ENCODE measurements at regions not wholly inside any gene's neighbourhood (a gene's known extent, or its start where the extent isn't known, plus 50 kb on each side); places are given as distances from the start of the nearest gene placed in this dataset.

- Mint-ChIP-seq H3K36me3 (ENCODE audit: low read depth) (no peaks in the 10 kb centered on the region), H3K4me1 (ENCODE audit: low read depth) (no peaks in the 10 kb centered on the region), H3K9me3 (no peaks in the 10 kb centered on the region), H3K4me3 (no peak overlapping the region), H3K27me3 (ENCODE audit: insufficient read depth) (no peaks in the 10 kb centered on the region), H3K27ac (no peak overlapping the region)
- no peak for DNase-seq (ENCODE audit: low spot score)
- intact Hi-C loops (cut with micrococcal nuclease), result no loop called here
Measured at GRCh38 chr4:162456106-162456505, 292.3 kb upstream of the FSTL5 start.

- no peaks in the 10 kb centered on the region for H3K36me3 Mint-ChIP-seq (ENCODE audit: low read depth)
- no peaks in the 10 kb centered on the region for H3K27me3 Mint-ChIP-seq (ENCODE audit: insufficient read depth)
- no peak overlapping the region for H3K4me3 Mint-ChIP-seq
- no peak for DNase-seq (ENCODE audit: low spot score)
- H3K4me1 Mint-ChIP-seq (ENCODE audit: low read depth), result no peaks in the 10 kb centered on the region
- H3K27ac Mint-ChIP-seq, result no peak overlapping the region
- no peaks in the 10 kb centered on the region for H3K9me3 Mint-ChIP-seq
- intact Hi-C loops (cut with micrococcal nuclease), result no loop called here
Measured at GRCh38 chr4:162450531-162451035, 286.8 kb upstream of the FSTL5 start.

GRCh38 chr4:162443510-162443909, 279.7 kb upstream of the FSTL5 start:
- no peak overlapping the region for H3K27ac Mint-ChIP-seq
- DNase-seq (ENCODE audit: low spot score), result no peak
- intact Hi-C loops (cut with micrococcal nuclease), result no loop called here
- no peaks in the 10 kb centered on the region for H3K9me3 Mint-ChIP-seq
- H3K4me1 Mint-ChIP-seq (ENCODE audit: low read depth), result no peaks in the 10 kb centered on the region
- no peaks in the 10 kb centered on the region for H3K27me3 Mint-ChIP-seq (ENCODE audit: insufficient read depth)
- no peaks in the 10 kb centered on the region for H3K36me3 Mint-ChIP-seq (ENCODE audit: low read depth)
- H3K4me3 Mint-ChIP-seq, result no peak overlapping the region

GRCh38 chr4:162442128-162442527, 278.3 kb upstream of the FSTL5 start:
- no peaks in the 10 kb centered on the region for H3K27me3 Mint-ChIP-seq (ENCODE audit: insufficient read depth)
- no peak overlapping the region for H3K27ac Mint-ChIP-seq
- H3K4me3 Mint-ChIP-seq, result no peak overlapping the region
- H3K4me1 Mint-ChIP-seq (ENCODE audit: low read depth), result no peaks in the 10 kb centered on the region
- H3K9me3 Mint-ChIP-seq, result no peaks in the 10 kb centered on the region
- intact Hi-C loops (cut with micrococcal nuclease), result no loop called here
- no peak for DNase-seq (ENCODE audit: low spot score)
- no peaks in the 10 kb centered on the region for H3K36me3 Mint-ChIP-seq (ENCODE audit: low read depth)

- Mint-ChIP-seq H3K27ac (no peak overlapping the region), H3K9me3 (no peaks in the 10 kb centered on the region), H3K4me1 (ENCODE audit: low read depth) (no peaks in the 10 kb centered on the region), H3K36me3 (ENCODE audit: low read depth) (no peaks in the 10 kb centered on the region), H3K4me3 (no peak overlapping the region), H3K27me3 (ENCODE audit: insufficient read depth) (no peaks in the 10 kb centered on the region)
- intact Hi-C loops (cut with micrococcal nuclease), result no loop called here
- no peak for DNase-seq (ENCODE audit: low spot score)
Measured at GRCh38 chr4:162422312-162422711, 258.5 kb upstream of the FSTL5 start.

- no peak for DNase-seq (ENCODE audit: low spot score)
- H3K36me3 Mint-ChIP-seq (ENCODE audit: low read depth), result no peaks in the 10 kb centered on the region
- H3K27me3 Mint-ChIP-seq (ENCODE audit: insufficient read depth), result no peaks in the 10 kb centered on the region
- H3K9me3 Mint-ChIP-seq, result no peaks in the 10 kb centered on the region
- no peak overlapping the region for H3K27ac Mint-ChIP-seq
- no peaks in the 10 kb centered on the region for H3K4me1 Mint-ChIP-seq (ENCODE audit: low read depth)
- intact Hi-C loops (cut with micrococcal nuclease), result no loop called here
- no peak overlapping the region for H3K4me3 Mint-ChIP-seq
Measured at GRCh38 chr4:162410854-162411253, 247.1 kb upstream of the FSTL5 start.

- Mint-ChIP-seq H3K9me3 (no peaks in the 10 kb centered on the region), H3K27me3 (ENCODE audit: insufficient read depth) (no peaks in the 10 kb centered on the region), H3K4me3 (no peak overlapping the region), H3K4me1 (ENCODE audit: low read depth) (no peaks in the 10 kb centered on the region), H3K27ac (no peak overlapping the region), H3K36me3 (ENCODE audit: low read depth) (no peaks in the 10 kb centered on the region)
- no peak for DNase-seq (ENCODE audit: low spot score)
- intact Hi-C loops (cut with micrococcal nuclease), result no loop called here
Measured at GRCh38 chr4:162409048-162409447, 245.2 kb upstream of the FSTL5 start.

GRCh38 chr4:162408309-162408708, 244.5 kb upstream of the FSTL5 start:
- Mint-ChIP-seq H3K4me1 (ENCODE audit: low read depth) (no peaks in the 10 kb centered on the region), H3K36me3 (ENCODE audit: low read depth) (no peaks in the 10 kb centered on the region), H3K27me3 (ENCODE audit: insufficient read depth) (no peaks in the 10 kb centered on the region), H3K27ac (no peak overlapping the region), H3K4me3 (no peak overlapping the region), H3K9me3 (no peaks in the 10 kb centered on the region)
- no peak for DNase-seq (ENCODE audit: low spot score)
- intact Hi-C loops (cut with micrococcal nuclease), result no loop called here

GRCh38 chr4:162406637-162407365, 243.0 kb upstream of the FSTL5 start:
- no peaks in the 10 kb centered on the region for H3K9me3 Mint-ChIP-seq
- no peak overlapping the region for H3K27ac Mint-ChIP-seq
- H3K4me3 Mint-ChIP-seq, result no peak overlapping the region
- no peaks in the 10 kb centered on the region for H3K4me1 Mint-ChIP-seq (ENCODE audit: low read depth)
- no peak for DNase-seq (ENCODE audit: low spot score)
- H3K36me3 Mint-ChIP-seq (ENCODE audit: low read depth), result no peaks in the 10 kb centered on the region
- intact Hi-C loops (cut with micrococcal nuclease), result no loop called here
- H3K27me3 Mint-ChIP-seq (ENCODE audit: insufficient read depth), result no peaks in the 10 kb centered on the region

- H3K9me3 Mint-ChIP-seq, result no peaks in the 10 kb centered on the region
- H3K36me3 Mint-ChIP-seq (ENCODE audit: low read depth), result no peaks in the 10 kb centered on the region
- H3K4me3 Mint-ChIP-seq, result no peak overlapping the region
- intact Hi-C loops (cut with micrococcal nuclease), result no loop called here
- no peaks in the 10 kb centered on the region for H3K27me3 Mint-ChIP-seq (ENCODE audit: insufficient read depth)
- no peak overlapping the region for H3K27ac Mint-ChIP-seq
- H3K4me1 Mint-ChIP-seq (ENCODE audit: low read depth), result no peaks in the 10 kb centered on the region
- DNase-seq (ENCODE audit: low spot score), result no peak
Measured at GRCh38 chr4:162403932-162404331, 240.1 kb upstream of the FSTL5 start.

GRCh38 chr4:162403419-162403818, 239.6 kb upstream of the FSTL5 start:
- intact Hi-C loops (cut with micrococcal nuclease), result no loop called here
- H3K36me3 Mint-ChIP-seq (ENCODE audit: low read depth), result no peaks in the 10 kb centered on the region
- no peak for DNase-seq (ENCODE audit: low spot score)
- H3K27me3 Mint-ChIP-seq (ENCODE audit: insufficient read depth), result no peaks in the 10 kb centered on the region
- no peak overlapping the region for H3K4me3 Mint-ChIP-seq
- H3K9me3 Mint-ChIP-seq, result no peaks in the 10 kb centered on the region
- no peak overlapping the region for H3K27ac Mint-ChIP-seq
- H3K4me1 Mint-ChIP-seq (ENCODE audit: low read depth), result no peaks in the 10 kb centered on the region

GRCh38 chr4:162401021-162401420, 237.2 kb upstream of the FSTL5 start:
- H3K27ac Mint-ChIP-seq, result no peak overlapping the region
- no peaks in the 10 kb centered on the region for H3K27me3 Mint-ChIP-seq (ENCODE audit: insufficient read depth)
- no peak for DNase-seq (ENCODE audit: low spot score)
- H3K36me3 Mint-ChIP-seq (ENCODE audit: low read depth), result no peaks in the 10 kb centered on the region
- intact Hi-C loops (cut with micrococcal nuclease), result no loop called here
- no peak overlapping the region for H3K4me3 Mint-ChIP-seq
- peaks cover 3% of the 10 kb centered on the region for H3K9me3 Mint-ChIP-seq
- H3K4me1 Mint-ChIP-seq (ENCODE audit: low read depth), result no peaks in the 10 kb centered on the region

GRCh38 chr4:162392946-162393345, 229.1 kb upstream of the FSTL5 start:
- no peak overlapping the region for H3K4me3 Mint-ChIP-seq
- H3K9me3 Mint-ChIP-seq, result peaks cover under 1% of the 10 kb centered on the region
- DNase-seq (ENCODE audit: low spot score), result no peak
- H3K36me3 Mint-ChIP-seq (ENCODE audit: low read depth), result no peaks in the 10 kb centered on the region
- intact Hi-C loops (cut with micrococcal nuclease), result no loop called here
- H3K27ac Mint-ChIP-seq, result no peak overlapping the region
- no peaks in the 10 kb centered on the region for H3K27me3 Mint-ChIP-seq (ENCODE audit: insufficient read depth)
- H3K4me1 Mint-ChIP-seq (ENCODE audit: low read depth), result no peaks in the 10 kb centered on the region

GRCh38 chr4:162366146-162366545, 202.3 kb upstream of the FSTL5 start:
- intact Hi-C loops (cut with micrococcal nuclease), result no loop called here
- H3K9me3 Mint-ChIP-seq, result no peaks in the 10 kb centered on the region
- no peak overlapping the region for H3K27ac Mint-ChIP-seq
- no peaks in the 10 kb centered on the region for H3K27me3 Mint-ChIP-seq (ENCODE audit: insufficient read depth)
- H3K4me1 Mint-ChIP-seq (ENCODE audit: low read depth), result no peaks in the 10 kb centered on the region
- DNase-seq (ENCODE audit: low spot score), result no peak
- H3K36me3 Mint-ChIP-seq (ENCODE audit: low read depth), result no peaks in the 10 kb centered on the region
- H3K4me3 Mint-ChIP-seq, result no peak overlapping the region

Measured in activated T-helper 1 cell treated with anti-CD3 and anti-CD28 coated beads, Interleukin-12 subunit alpha, Interleukin-12 subunit beta, Interleukin-2, Interleukin-4 antibody, amounts not matched to agents 30 ng/mL and 10 ng/mL and 1 ng/mL, durations not matched to agents 14 hours and 24 hours and 36 hours (primary cell).